Fibroblast of lung (primary cell): ENCODE measurements at regions not wholly inside any gene's neighbourhood (a gene's known extent, or its start where the extent isn't known, plus 50 kb on each side); places are given as distances from the start of the nearest gene placed in this dataset.

Experiments
- EZH2 ChIP-seq: IDR thresholded peaks from 2 replicates; pipeline ENCODE4 v1.5.1; 2012; ENCODE audit warnings: low read length, control low read depth, mild to moderate bottlenecking; ENCODE audit errors: missing control alignments
- TF ChIP-seq, protein P1 (sequence below), 2 donors: IDR thresholded peaks in 1 of 2; conservative IDR thresholded peaks in 1 of 2; 1 replicate in 1 of 2; 2 replicates in 1 of 2; pipeline ENCODE4 v1.5.1; 2011 to 2012; ENCODE audit warnings: low read length in 2 of 2, control low read depth in 1 of 2, inconsistent platforms in 1 of 2, low read depth in 1 of 2, mild to moderate bottlenecking in 1 of 2

- TF ChIP-seq, protein P1, sequence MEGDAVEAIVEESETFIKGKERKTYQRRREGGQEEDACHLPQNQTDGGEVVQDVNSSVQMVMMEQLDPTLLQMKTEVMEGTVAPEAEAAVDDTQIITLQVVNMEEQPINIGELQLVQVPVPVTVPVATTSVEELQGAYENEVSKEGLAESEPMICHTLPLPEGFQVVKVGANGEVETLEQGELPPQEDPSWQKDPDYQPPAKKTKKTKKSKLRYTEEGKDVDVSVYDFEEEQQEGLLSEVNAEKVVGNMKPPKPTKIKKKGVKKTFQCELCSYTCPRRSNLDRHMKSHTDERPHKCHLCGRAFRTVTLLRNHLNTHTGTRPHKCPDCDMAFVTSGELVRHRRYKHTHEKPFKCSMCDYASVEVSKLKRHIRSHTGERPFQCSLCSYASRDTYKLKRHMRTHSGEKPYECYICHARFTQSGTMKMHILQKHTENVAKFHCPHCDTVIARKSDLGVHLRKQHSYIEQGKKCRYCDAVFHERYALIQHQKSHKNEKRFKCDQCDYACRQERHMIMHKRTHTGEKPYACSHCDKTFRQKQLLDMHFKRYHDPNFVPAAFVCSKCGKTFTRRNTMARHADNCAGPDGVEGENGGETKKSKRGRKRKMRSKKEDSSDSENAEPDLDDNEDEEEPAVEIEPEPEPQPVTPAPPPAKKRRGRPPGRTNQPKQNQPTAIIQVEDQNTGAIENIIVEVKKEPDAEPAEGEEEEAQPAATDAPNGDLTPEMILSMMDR (conservative IDR thresholded peaks at IDR 0.05 in 1 of 2, IDR thresholded peaks at IDR 0.05 in 1 of 2; ENCODE audit: low read depth in 1 of 2, low read length in 2 of 2) = no peak
- no peak for TF ChIP-seq EZH2
Measured at GRCh38 chr3:147620906-147621305, 211.7 kb downstream of the ZIC1 start.
